HEK293 (cell line): ENCODE measurements at regions not wholly inside any gene's neighbourhood (a gene's known extent, or its start where the extent isn't known, plus 50 kb on each side); places are given as distances from the start of the nearest gene placed in this dataset.

Experiments used
- CTCF ChIA-PET: fragments of 350-600 bp; formaldehyde crosslinking; extraction: SDS; loops from one replicate; lab custom pipeline; 2021; ENCODE audit warnings: antibody characterized with exemption; lab: Yijun Ruan, JAX
- POLR2A ChIA-PET: fragments of 300-600 bp; formaldehyde crosslinking; extraction: SDS; loops from one replicate; lab custom pipeline; 2020; ENCODE audit warnings: antibody characterized with exemption, inconsistent platforms; lab: Yijun Ruan, JAX
- H3K27ac ChIP-seq: fragments of 200-500 bp; sonication (Bioruptor generic); 2 replicates; pipeline ENCODE4 v1.5.1; 2014; ENCODE audit warnings: low read depth, low read length, control low read depth, inconsistent platforms; ENCODE audit errors: extremely low read depth
- H3K36me3 ChIP-seq, 2 experiments: fragments of 200-500 bp in 1 of 2; sonication (Bioruptor generic) in 1 of 2; 1 replicate in 1 of 2; 2 replicates in 1 of 2; pipeline ENCODE4 v1.5.1; 2014 to 2017; ENCODE audit warnings: inconsistent platforms in 2 of 2, low read length in 2 of 2; ENCODE audit not compliant: control insufficient read depth in 2 of 2, insufficient read depth in 1 of 2
- H3K4me1 ChIP-seq: fragments of 200-500 bp; sonication (Bioruptor generic); 2 replicates; pipeline ENCODE4 v1.5.1; 2014; ENCODE audit warnings: mild to moderate bottlenecking, low read length, inconsistent platforms; ENCODE audit not compliant: control insufficient read depth, insufficient read depth
- H3K4me3 ChIP-seq: 2 replicates; pipeline ENCODE4 v1.5.1; 2011; ENCODE audit warnings: low read depth, mild to moderate bottlenecking, control low read depth, low read length, moderate library complexity
- H3K9me3 ChIP-seq: fragments of 200-500 bp; sonication (Bioruptor generic); 2 replicates; pipeline ENCODE4 v1.5.1; 2014; ENCODE audit warnings: low read depth, low read length, inconsistent platforms; ENCODE audit not compliant: control insufficient read depth, insufficient read depth
- FEZF1 ChIP-seq: fragments of 450-650 bp; formaldehyde crosslinking; IDR thresholded peaks from 2 replicates; pipeline ENCODE4 v1.5.1; 2016; ENCODE audit warnings: missing biosample characterization, missing genetic modification characterization
- KLF1 ChIP-seq: fragments of 450-650 bp; formaldehyde crosslinking; IDR thresholded peaks from 2 replicates; pipeline ENCODE4 v1.5.1; 2016; ENCODE audit warnings: missing biosample characterization, missing genetic modification characterization
- KLF7 ChIP-seq: fragments of 450-650 bp; formaldehyde crosslinking; IDR thresholded peaks from 2 replicates; pipeline ENCODE4 v1.5.1; 2016; ENCODE audit warnings: missing biosample characterization, missing genetic modification characterization, borderline replicate concordance
- PRDM6 ChIP-seq: fragments of 450-650 bp; formaldehyde crosslinking; IDR thresholded peaks from 2 replicates; pipeline ENCODE4 v1.5.1; 2017; ENCODE audit warnings: missing biosample characterization, missing genetic modification characterization
- SETDB1 ChIP-seq: IDR thresholded peaks from one replicate; pipeline ENCODE4 v1.6.1; 2017; ENCODE audit warnings: mild to moderate bottlenecking, low read length, moderate library complexity, mixed read lengths; ENCODE audit not compliant: insufficient read length
- SP7 ChIP-seq: fragments of 450-650 bp; formaldehyde crosslinking; IDR thresholded peaks from 2 replicates; pipeline ENCODE4 v1.5.1; 2016; ENCODE audit warnings: missing biosample characterization, missing genetic modification characterization
- ZBTB1 ChIP-seq: fragments of 450-650 bp; formaldehyde crosslinking; IDR thresholded peaks from 2 replicates; pipeline ENCODE4 v1.5.1; 2016; ENCODE audit warnings: missing biosample characterization, missing genetic modification characterization
- ZBTB11 ChIP-seq: fragments of 450-650 bp; formaldehyde crosslinking; conservative IDR thresholded peaks from 2 replicates; pipeline ENCODE4 v1.5.1; 2016; ENCODE audit warnings: low read depth, missing biosample characterization, missing genetic modification characterization
- ZNF19 ChIP-seq: fragments of 450-650 bp; formaldehyde crosslinking; IDR thresholded peaks from 2 replicates; pipeline ENCODE4; 2016; ENCODE audit warnings: missing biosample characterization, missing genetic modification characterization, low read depth
- ZNF221 ChIP-seq: fragments of 450-650 bp; formaldehyde crosslinking; IDR thresholded peaks from 2 replicates; pipeline ENCODE4 v1.5.1; 2017; ENCODE audit warnings: missing biosample characterization, missing genetic modification characterization, borderline replicate concordance
- ZNF37A ChIP-seq: fragments of 450-650 bp; IDR thresholded peaks from 2 replicates; pipeline ENCODE4 v1.5.1; 2018; ENCODE audit warnings: missing biosample characterization, missing genetic modification characterization
- ZNF560 ChIP-seq: fragments of 450-650 bp; formaldehyde crosslinking; IDR thresholded peaks from 2 replicates; pipeline ENCODE4 v1.5.1; 2017; ENCODE audit warnings: missing biosample characterization, missing genetic modification characterization, borderline replicate concordance
- ZNF596 ChIP-seq: fragments of 450-650 bp; IDR thresholded peaks from 2 replicates; pipeline ENCODE4 v1.5.0; 2018; ENCODE audit warnings: missing biosample characterization, mild to moderate bottlenecking, missing genetic modification characterization, moderate library complexity
- ZNF623 ChIP-seq: fragments of 450-650 bp; formaldehyde crosslinking; IDR thresholded peaks from 2 replicates; pipeline ENCODE4 v1.5.1; 2016; ENCODE audit warnings: missing biosample characterization, missing genetic modification characterization
- ZNF76 ChIP-seq: fragments of 450-650 bp; formaldehyde crosslinking; IDR thresholded peaks from 2 replicates; pipeline ENCODE4; 2016; ENCODE audit warnings: low read depth, missing biosample characterization, missing genetic modification characterization, borderline replicate concordance
- ZNF776 ChIP-seq: fragments of 450-650 bp; formaldehyde crosslinking; IDR thresholded peaks from 2 replicates; pipeline ENCODE4 v1.5.0; 2017; ENCODE audit warnings: missing biosample characterization, missing genetic modification characterization, borderline replicate concordance

- ChIA-PET POLR2A (no interaction called here), CTCF (interaction anchor here (0.6 to 6.9 kb wide), 9 partner anchors 18 to 440 kb away, joined by 3 to 77 read pairs (median 3); no protein-coding TSS in a partner anchor)
- TF ChIP-seq ZNF37A (no peak), ZNF623 (no peak), FEZF1 (tag by site-specific recombination) (peak; percentile 37; the same call in 1 of the 2 replicates)
These were observed 76.4 kb upstream of the SCIN start for GRCh38 chr7:12493863-12494686.

DNA sequence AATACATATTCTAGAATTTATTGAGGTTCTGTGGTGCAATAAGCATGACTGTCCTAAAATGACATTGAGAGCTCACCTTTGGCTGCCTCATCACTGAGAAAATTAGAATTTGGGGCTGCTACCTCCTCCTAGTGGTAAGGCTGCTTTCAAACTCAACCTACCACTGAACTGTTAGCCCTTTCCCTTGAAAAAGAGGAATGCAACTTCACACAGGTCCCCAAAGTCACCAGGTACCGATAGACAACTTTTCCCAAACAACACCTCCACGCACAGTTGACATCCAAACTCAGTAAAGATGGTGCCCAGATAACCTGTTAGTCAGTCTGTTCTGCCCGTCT, 75.9 kb upstream of the SCIN start:
- POLR2A ChIA-PET, result no interaction called here
- H3K4me3 ChIP-seq, result no peak overlapping the region
- TF ChIP-seq ZNF19 (tag by site-specific recombination) (no peak), KLF1 (tag by site-specific recombination) (no peak), ZBTB1 (tag by site-specific recombination) (no peak), ZNF596 (tag by site-specific recombination) (no peak), ZBTB11 (no peak), ZNF560 (tag by site-specific recombination) (no peak), SETDB1 (no peak), KLF7 (no peak), SP7 (tag by site-specific recombination) (no peak), ZNF776 (tag by site-specific recombination) (no peak), PRDM6 (tag by site-specific recombination) (no peak), ZNF76 (no peak), ZNF221 (no peak)
- TF ChIP-seq, all 188 proteins: peak for 0
- H3K36me3 ChIP-seq, result no peaks in the 10 kb centered on the region
- peaks cover 3% of the 10 kb centered on the region; the same call in 1 of the 2 replicates for H3K4me1 ChIP-seq
- CTCF ChIA-PET, result interaction anchor here (0.6 to 6.9 kb wide), 9 partner anchors 19 to 440 kb away, joined by 3 to 77 read pairs (median 3); no protein-coding TSS in a partner anchor
- no peak overlapping the region for H3K27ac ChIP-seq
- H3K9me3 ChIP-seq, result no peaks in the 10 kb centered on the region

More at GRCh38 chr7:12493863-12494686, 76.4 kb upstream of the SCIN start:
- Histone ChIP-seq H3K9me3 (no peaks in the 10 kb centered on the region), H3K27ac (no peak overlapping the region), H3K36me3 (no peaks in the 10 kb centered on the region), H3K4me3 (no peak overlapping the region), H3K4me1 (peaks cover 3% of the 10 kb centered on the region; the same call in 1 of the 2 replicates)
